Esophagus squamous epithelium (tissue), 4 donors: ENCODE measurements at regions not wholly inside any gene's neighbourhood (a gene's known extent, or its start where the extent isn't known, plus 50 kb on each side); places are given as distances from the start of the nearest gene placed in this dataset.

Experiments used
- POLR2A ChIP-seq, 4 donors: fragments of 450-650 bp; IDR thresholded peaks; one replicate each; pipeline ENCODE4 v1.6.1; 2017; ENCODE audit warnings: antibody characterized with exemption in 4 of 4, mild to moderate bottlenecking in 4 of 4, moderate library complexity in 3 of 4
- TF ChIP-seq, protein P1 (sequence below), 6 experiments: fragments of 450-650 bp in 4 of 6; fragments of 200-600 bp in 2 of 6; sonication (generic) in 2 of 6; IDR thresholded peaks; one replicate each; pipeline ENCODE4 v1.5.1; 2016 to 2019; ENCODE audit warnings: antibody characterized with exemption in 6 of 6, mild to moderate bottlenecking in 4 of 6, moderate library complexity in 4 of 6

DNA sequence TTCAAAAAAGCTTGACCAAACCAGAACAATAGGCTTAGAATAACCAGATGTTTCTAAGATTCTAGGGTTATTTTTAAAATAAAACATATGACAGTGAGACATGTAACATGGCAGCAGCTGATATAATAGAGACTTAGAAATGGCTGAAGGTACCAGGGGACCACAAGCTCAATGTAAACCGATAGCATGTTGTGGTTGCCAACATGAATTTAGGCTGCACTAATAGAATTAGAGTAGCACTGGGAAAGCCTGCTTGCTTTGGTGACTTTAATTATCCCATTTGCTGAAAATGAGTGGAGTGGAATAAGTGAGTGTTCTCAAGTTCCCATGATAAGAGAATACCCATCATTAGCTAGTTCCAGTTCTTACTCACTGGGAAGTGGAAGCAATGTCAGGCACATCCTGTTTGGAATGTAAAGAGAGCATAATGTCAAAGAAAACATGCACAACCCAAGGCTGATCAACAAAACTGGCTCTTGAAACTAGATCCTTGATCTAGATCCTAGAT, 621.2 kb upstream of the CDH5 start:
- TF ChIP-seq, protein P1, sequence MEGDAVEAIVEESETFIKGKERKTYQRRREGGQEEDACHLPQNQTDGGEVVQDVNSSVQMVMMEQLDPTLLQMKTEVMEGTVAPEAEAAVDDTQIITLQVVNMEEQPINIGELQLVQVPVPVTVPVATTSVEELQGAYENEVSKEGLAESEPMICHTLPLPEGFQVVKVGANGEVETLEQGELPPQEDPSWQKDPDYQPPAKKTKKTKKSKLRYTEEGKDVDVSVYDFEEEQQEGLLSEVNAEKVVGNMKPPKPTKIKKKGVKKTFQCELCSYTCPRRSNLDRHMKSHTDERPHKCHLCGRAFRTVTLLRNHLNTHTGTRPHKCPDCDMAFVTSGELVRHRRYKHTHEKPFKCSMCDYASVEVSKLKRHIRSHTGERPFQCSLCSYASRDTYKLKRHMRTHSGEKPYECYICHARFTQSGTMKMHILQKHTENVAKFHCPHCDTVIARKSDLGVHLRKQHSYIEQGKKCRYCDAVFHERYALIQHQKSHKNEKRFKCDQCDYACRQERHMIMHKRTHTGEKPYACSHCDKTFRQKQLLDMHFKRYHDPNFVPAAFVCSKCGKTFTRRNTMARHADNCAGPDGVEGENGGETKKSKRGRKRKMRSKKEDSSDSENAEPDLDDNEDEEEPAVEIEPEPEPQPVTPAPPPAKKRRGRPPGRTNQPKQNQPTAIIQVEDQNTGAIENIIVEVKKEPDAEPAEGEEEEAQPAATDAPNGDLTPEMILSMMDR (IDR thresholded peaks at IDR 0.05), result no peak
- no peak for TF ChIP-seq POLR2A (IDR thresholded peaks at IDR 0.05)
